ENCODE measurements at regions not wholly inside any gene's neighbourhood (a gene's known extent, or its start where the extent isn't known, plus 50 kb on each side); places are given as distances from the start of the nearest gene placed in this dataset.

- DNase-seq (ENCODE audit: low read depth): no peak
Observed at GRCh38 chr20:48205281-48205782, 420.1 kb upstream of the SULF2 start.

GRCh38 chr20:48204499-48204898 is 419.2 kb upstream of the SULF2 start:
- DNase-seq (ENCODE audit: low read depth): no peak

- no peak for DNase-seq (ENCODE audit: low read depth)
Observed at GRCh38 chr20:48203252-48203651, 418.0 kb upstream of the SULF2 start.

GRCh38 chr20:48202334-48203113 is 417.2 kb upstream of the SULF2 start:
- no peak for DNase-seq (ENCODE audit: low read depth)

GRCh38 chr20:48201885-48202284 is 416.6 kb upstream of the SULF2 start:
- no peak for DNase-seq (ENCODE audit: low read depth)

- DNase-seq (ENCODE audit: low read depth): no peak
Observed at GRCh38 chr20:48201188-48201587, 415.9 kb upstream of the SULF2 start.

- DNase-seq (ENCODE audit: low read depth): no peak
Observed at GRCh38 chr20:48198929-48199451, 413.7 kb upstream of the SULF2 start.

- no peak for DNase-seq (ENCODE audit: low read depth)
Observed at GRCh38 chr20:48197066-48197465, 411.8 kb upstream of the SULF2 start.

- no peak for DNase-seq (ENCODE audit: low read depth)
Observed at GRCh38 chr20:48196486-48196885, 411.2 kb upstream of the SULF2 start.

- no peak for DNase-seq (ENCODE audit: low read depth)
Observed at GRCh38 chr20:48196001-48196400, 410.7 kb upstream of the SULF2 start.

- no peak for DNase-seq (ENCODE audit: low read depth)
Observed at GRCh38 chr20:48195121-48195870, 410.0 kb upstream of the SULF2 start.

GRCh38 chr20:48194583-48194982 is 409.3 kb upstream of the SULF2 start:
- no peak for DNase-seq (ENCODE audit: low read depth)

- no peak for DNase-seq (ENCODE audit: low read depth)
Observed at GRCh38 chr20:48193627-48194425, 408.5 kb upstream of the SULF2 start.

GRCh38 chr20:48192109-48192508 is 406.8 kb upstream of the SULF2 start:
- DNase-seq (ENCODE audit: low read depth): no peak

GRCh38 chr20:48191200-48191599 is 405.9 kb upstream of the SULF2 start:
- DNase-seq (ENCODE audit: low read depth): no peak

- no peak for DNase-seq (ENCODE audit: low read depth)
Observed at GRCh38 chr20:48190757-48191156, 405.5 kb upstream of the SULF2 start.

GRCh38 chr20:48189181-48189580 is 403.9 kb upstream of the SULF2 start:
- peak; percentile 3 for DNase-seq (ENCODE audit: low read depth)

- no peak for DNase-seq (ENCODE audit: low read depth)
Observed at GRCh38 chr20:48187851-48188250, 402.6 kb upstream of the SULF2 start.

GRCh38 chr20:48186915-48187314 is 401.6 kb upstream of the SULF2 start:
- DNase-seq (ENCODE audit: low read depth): no peak

- DNase-seq (ENCODE audit: low read depth): no peak
Observed at GRCh38 chr20:48186447-48186846, 401.2 kb upstream of the SULF2 start.

- DNase-seq (ENCODE audit: low read depth): no peak
Observed at GRCh38 chr20:48184229-48184628, 398.9 kb upstream of the SULF2 start.

- DNase-seq (ENCODE audit: low read depth): no peak
Observed at GRCh38 chr20:48181261-48181935, 396.1 kb upstream of the SULF2 start.
